ENCODE measurements at regions not wholly inside any gene's neighbourhood (a gene's known extent, or its start where the extent isn't known, plus 50 kb on each side); places are given as distances from the start of the nearest gene placed in this dataset.

DNA sequence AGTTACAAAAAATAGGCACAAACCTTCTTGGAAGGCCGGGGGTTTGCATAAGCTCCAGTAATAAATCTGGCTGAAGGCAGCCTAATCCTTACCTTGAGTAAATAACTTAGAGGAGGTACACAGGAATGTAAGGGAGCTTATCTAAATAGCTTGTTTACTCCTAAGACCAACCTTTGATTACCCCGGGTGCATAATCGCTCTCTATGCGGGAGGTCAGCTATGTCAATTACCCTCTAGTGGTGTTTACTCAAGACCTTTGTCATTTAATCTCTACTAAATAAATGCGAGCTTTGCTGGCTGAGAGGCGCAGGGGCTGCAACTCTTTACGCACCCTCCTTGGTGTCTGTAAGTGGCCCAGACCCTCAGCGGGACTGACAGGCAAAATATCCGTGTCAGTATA lies 50.2 kb upstream of the MAP9 start:
- TF ChIP-seq, protein P1, sequence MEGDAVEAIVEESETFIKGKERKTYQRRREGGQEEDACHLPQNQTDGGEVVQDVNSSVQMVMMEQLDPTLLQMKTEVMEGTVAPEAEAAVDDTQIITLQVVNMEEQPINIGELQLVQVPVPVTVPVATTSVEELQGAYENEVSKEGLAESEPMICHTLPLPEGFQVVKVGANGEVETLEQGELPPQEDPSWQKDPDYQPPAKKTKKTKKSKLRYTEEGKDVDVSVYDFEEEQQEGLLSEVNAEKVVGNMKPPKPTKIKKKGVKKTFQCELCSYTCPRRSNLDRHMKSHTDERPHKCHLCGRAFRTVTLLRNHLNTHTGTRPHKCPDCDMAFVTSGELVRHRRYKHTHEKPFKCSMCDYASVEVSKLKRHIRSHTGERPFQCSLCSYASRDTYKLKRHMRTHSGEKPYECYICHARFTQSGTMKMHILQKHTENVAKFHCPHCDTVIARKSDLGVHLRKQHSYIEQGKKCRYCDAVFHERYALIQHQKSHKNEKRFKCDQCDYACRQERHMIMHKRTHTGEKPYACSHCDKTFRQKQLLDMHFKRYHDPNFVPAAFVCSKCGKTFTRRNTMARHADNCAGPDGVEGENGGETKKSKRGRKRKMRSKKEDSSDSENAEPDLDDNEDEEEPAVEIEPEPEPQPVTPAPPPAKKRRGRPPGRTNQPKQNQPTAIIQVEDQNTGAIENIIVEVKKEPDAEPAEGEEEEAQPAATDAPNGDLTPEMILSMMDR (IDR thresholded peaks at IDR 0.05), result no peak
- TF ChIP-seq POLR2A (IDR thresholded peaks at IDR 0.05), result no peak
